PC-3 (cell line): ENCODE measurements at regions not wholly inside any gene's neighbourhood (a gene's known extent, or its start where the extent isn't known, plus 50 kb on each side); places are given as distances from the start of the nearest gene placed in this dataset.

Source experiments
- EZH2 ChIP-seq: fragments of 300-600 bp; sonication (generic); IDR thresholded peaks from one replicate; pipeline ENCODE4 v1.6.1; 2017; ENCODE audit warnings: antibody characterized with exemption, mild to moderate bottlenecking, low read length; ENCODE audit not compliant: unreplicated experiment
- TF ChIP-seq, protein P1 (sequence below): fragments of 300-600 bp; sonication (generic); conservative IDR thresholded peaks from 2 replicates; pipeline ENCODE4 v1.5.1; 2017; ENCODE audit warnings: antibody characterized with exemption, low read depth, mild to moderate bottlenecking, low read length

DNA sequence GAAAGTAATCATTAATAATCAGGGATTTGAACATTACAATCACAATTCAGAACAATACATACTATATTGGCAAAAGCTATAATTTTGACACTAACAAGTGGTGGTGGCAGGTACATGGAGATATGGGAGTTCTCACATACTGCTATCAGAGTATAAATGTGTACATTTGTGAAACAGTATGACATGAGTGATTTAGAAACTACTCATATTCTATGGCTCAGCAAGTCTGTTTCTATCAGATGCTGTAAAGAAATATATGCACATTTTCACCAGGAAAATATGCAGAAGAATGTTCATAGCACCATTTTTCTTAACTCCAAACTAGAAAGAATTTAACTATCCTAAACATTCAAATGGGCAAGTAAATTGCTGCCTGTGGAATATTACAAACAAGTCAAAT, 620.0 kb downstream of the SH2D4B start:
- TF ChIP-seq, protein P1, sequence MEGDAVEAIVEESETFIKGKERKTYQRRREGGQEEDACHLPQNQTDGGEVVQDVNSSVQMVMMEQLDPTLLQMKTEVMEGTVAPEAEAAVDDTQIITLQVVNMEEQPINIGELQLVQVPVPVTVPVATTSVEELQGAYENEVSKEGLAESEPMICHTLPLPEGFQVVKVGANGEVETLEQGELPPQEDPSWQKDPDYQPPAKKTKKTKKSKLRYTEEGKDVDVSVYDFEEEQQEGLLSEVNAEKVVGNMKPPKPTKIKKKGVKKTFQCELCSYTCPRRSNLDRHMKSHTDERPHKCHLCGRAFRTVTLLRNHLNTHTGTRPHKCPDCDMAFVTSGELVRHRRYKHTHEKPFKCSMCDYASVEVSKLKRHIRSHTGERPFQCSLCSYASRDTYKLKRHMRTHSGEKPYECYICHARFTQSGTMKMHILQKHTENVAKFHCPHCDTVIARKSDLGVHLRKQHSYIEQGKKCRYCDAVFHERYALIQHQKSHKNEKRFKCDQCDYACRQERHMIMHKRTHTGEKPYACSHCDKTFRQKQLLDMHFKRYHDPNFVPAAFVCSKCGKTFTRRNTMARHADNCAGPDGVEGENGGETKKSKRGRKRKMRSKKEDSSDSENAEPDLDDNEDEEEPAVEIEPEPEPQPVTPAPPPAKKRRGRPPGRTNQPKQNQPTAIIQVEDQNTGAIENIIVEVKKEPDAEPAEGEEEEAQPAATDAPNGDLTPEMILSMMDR: no peak
- TF ChIP-seq EZH2: no peak
